GM13977 (cell line): ENCODE measurements at regions not wholly inside any gene's neighbourhood (a gene's known extent, or its start where the extent isn't known, plus 50 kb on each side); places are given as distances from the start of the nearest gene placed in this dataset.
"Not testable (repeated sequence)": the region's sequence is repeated elsewhere in the genome, so short reads cannot be mapped to it uniquely, and the experiment has no call there.

Experiments used
- DNase-seq: peaks from one replicate; pipeline ENCODE4 v3.0.0; 2012; ENCODE audit warnings: low spot score
- CTCF ChIP-seq: IDR thresholded peaks from 2 replicates; pipeline ENCODE4 v1.5.1; 2012; ENCODE audit warnings: mild to moderate bottlenecking, control low read depth; ENCODE audit not compliant: insufficient read depth; ENCODE audit errors: extremely low read depth, missing control alignments
- in situ Hi-C: fragments of 300-500 bp; cut with MboI; formaldehyde crosslinking; loops from one replicate; pipeline ENCODE4 v1.12.0; 2022; ENCODE audit warnings: low sequenced_read_pairs, low pct_unique_long_range_greater_than_20kb, mixed read lengths, inconsistent platforms; ENCODE audit not compliant: unreplicated experiment

GRCh38 chr4:180356766-180357165 is 1886.4 kb upstream of the TENM3 start:
- no peak for TF ChIP-seq CTCF
- in situ Hi-C loops, result no loop called here
- DNase-seq, result no peak

GRCh38 chr4:180360113-180360512 is 1883.1 kb upstream of the TENM3 start:
- in situ Hi-C loops, DNase-seq: not testable (repeated sequence)

GRCh38 chr4:180363815-180364214 is 1879.4 kb upstream of the TENM3 start:
- no peak for TF ChIP-seq CTCF
- in situ Hi-C loops, result no loop called here
- no peak for DNase-seq

- in situ Hi-C loops, result no loop called here
- no peak for TF ChIP-seq CTCF
- DNase-seq, result no peak
Measured at GRCh38 chr4:180372691-180373090, 1870.5 kb upstream of the TENM3 start.

GRCh38 chr4:180377741-180378140 is 1865.5 kb upstream of the TENM3 start:
- no peak for DNase-seq
- in situ Hi-C loops, result no loop called here
- no peak for TF ChIP-seq CTCF

- no peak for DNase-seq
- in situ Hi-C loops, result no loop called here
- no peak for TF ChIP-seq CTCF
Measured at GRCh38 chr4:180380733-180381132, 1862.5 kb upstream of the TENM3 start.

GRCh38 chr4:180391613-180392012 is 1851.6 kb upstream of the TENM3 start:
- no peak for DNase-seq
- no peak for TF ChIP-seq CTCF
- in situ Hi-C loops, result no loop called here
